ENCODE measurements at regions not wholly inside any gene's neighbourhood (a gene's known extent, or its start where the extent isn't known, plus 50 kb on each side); places are given as distances from the start of the nearest gene placed in this dataset.

GRCh38 chrX:68938244-68939004, 109.6 kb downstream of the EFNB1 start:
- H3K4me3 ChIP-seq, result no peak overlapping the region
- H3K9me3 ChIP-seq (replicated peaks; ENCODE audit: control insufficient read depth, insufficient read depth, low read length), result no peaks in the 10 kb centered on the region
- POLR2A ChIA-PET, result no interaction called here
- H4K20me1 ChIP-seq (ENCODE audit: control insufficient read depth, insufficient read depth), result no peaks in the 10 kb centered on the region
- no peak overlapping the region for H2AFZ ChIP-seq (ENCODE audit: control insufficient read depth, low read depth, low read length)
- RAD21 ChIA-PET (ENCODE audit: unreplicated experiment), result no interaction called here
- in situ Hi-C loops (cut with MboI) (no loop called here), intact Hi-C loops (cut with micrococcal nuclease; ENCODE audit: unreplicated experiment) (no loop called here)
- H3K79me2 ChIP-seq (ENCODE audit: control insufficient read depth, insufficient read depth, low read length), result no peaks in the 10 kb centered on the region
- H3K4me1 ChIP-seq (ENCODE audit: control insufficient read depth, insufficient read depth, low read length), result no peaks in the 10 kb centered on the region
- 0% methylated on average over 4 of the region's 4 CpGs for WGBS (ENCODE audit: insufficient coverage, insufficient replicate concordance, low lambda C conversion rate, missing lambda C conversion rate)
- no peaks in the 10 kb centered on the region for H3K36me3 ChIP-seq (ENCODE audit: control insufficient read depth in 2 of 2, insufficient read depth in 2 of 2, low read length in 1 of 2)
- no peak overlapping the region for H3K4me2 ChIP-seq (ENCODE audit: control insufficient read depth, insufficient read depth)
- ATAC-seq (no peak), DNase-seq (ENCODE audit: low read depth, low spot score) (no peak), FAIRE-seq (peak; percentile 62)
- SMC1A ChIA-PET (ENCODE audit: uncharacterized antibody, unreplicated experiment), result no interaction called here
- no peaks in the 10 kb centered on the region for H3K27me3 ChIP-seq (replicated peaks in 1 of 2; ENCODE audit: control insufficient read depth in 2 of 2, insufficient read depth in 2 of 2, low read length in 1 of 2)
- no TSS peak for BruUV-seq (replicated peaks)
- no peak overlapping the region for H3K9ac ChIP-seq (ENCODE audit: control insufficient read depth, insufficient read depth, low read length)
- no peak overlapping the region for H3K27ac ChIP-seq (ENCODE audit: control insufficient read depth, insufficient read depth)
- TF ChIP-seq SPI1 (IDR thresholded peaks at IDR 0.05; ENCODE audit: borderline replicate concordance, insufficient read depth, low read depth, low read length) (no peak), USF1 (IDR thresholded peaks at IDR 0.05; ENCODE audit: borderline replicate concordance, extremely low read length, insufficient read depth, low read depth, low read length) (no peak), ATF2 (IDR thresholded peaks at IDR 0.05; ENCODE audit: low read length) (no peak), ESRRA (IDR thresholded peaks at IDR 0.05; ENCODE audit: low read length) (no peak), NFYA (IDR thresholded peaks at IDR 0.05; ENCODE audit: borderline replicate concordance, low read depth, low read length) (no peak), MTA3 (IDR thresholded peaks at IDR 0.05; ENCODE audit: borderline replicate concordance, low read length) (no peak), ZNF274 (IDR thresholded peaks at IDR 0.05; ENCODE audit: insufficient read depth, insufficient read length) (no peak), USF2 (IDR thresholded peaks at IDR 0.05; ENCODE audit: borderline replicate concordance, low read depth, low read length) (no peak), KDM1A (IDR thresholded peaks at IDR 0.05; ENCODE audit: borderline replicate concordance) (no peak), MAX (IDR thresholded peaks at IDR 0.05; ENCODE audit: low read depth, low read length) (no peak)
- CTCF ChIA-PET, result interaction anchor here (0.7 kb wide), 1 partner anchor 792 kb away, joined by 3 read pairs; no protein-coding TSS in a partner anchor

Measured in GM12878 (cell line).